MCF 10A (cell line): ENCODE measurements at regions not wholly inside any gene's neighbourhood (a gene's known extent, or its start where the extent isn't known, plus 50 kb on each side); places are given as distances from the start of the nearest gene placed in this dataset.

Source experiments
- BruUV-seq: library from RNA; stranded (reverse); fragments of 400-500 nt; replicated peaks from 2 replicates; lab custom pipeline; 2021; lab: Mats Ljungman, UMichigan
- CTCF ChIA-PET: fragments of 300-600 bp; sonication (Branson Sonifier 250); formaldehyde crosslinking; extraction: SDS; loops from one replicate; lab custom pipeline; 2021; ENCODE audit warnings: antibody characterized with exemption, inconsistent platforms; lab: Yijun Ruan, JAX
- POLR2A ChIA-PET: fragments of 300-600, 350-650 bp; sonication (Branson Sonifier 250); formaldehyde crosslinking; extraction: SDS; loops from one replicate; lab custom pipeline; 2020; ENCODE audit warnings: antibody characterized with exemption, inconsistent platforms; lab: Yijun Ruan, JAX
- DNase-seq: peaks from one replicate; pipeline ENCODE4 v3.0.0-alpha.2; 2018; ENCODE audit not compliant: unreplicated experiment
- H3K27ac Mint-ChIP-seq: one replicate; pipeline ENCODE4 v1.8.0; 2022; ENCODE audit warnings: mild to moderate bottlenecking, low read depth, mixed read lengths; ENCODE audit not compliant: unreplicated experiment
- H3K27me3 Mint-ChIP-seq: one replicate; pipeline ENCODE4 v1.8.0; 2022; ENCODE audit warnings: mixed read lengths; ENCODE audit not compliant: insufficient read depth, unreplicated experiment
- H3K36me3 Mint-ChIP-seq: one replicate; pipeline ENCODE4 v1.8.0; 2022; ENCODE audit warnings: mild to moderate bottlenecking, moderate library complexity, mixed read lengths; ENCODE audit not compliant: insufficient read depth, unreplicated experiment
- H3K4me1 Mint-ChIP-seq: one replicate; pipeline ENCODE4 v1.8.0; 2022; ENCODE audit warnings: mixed read lengths; ENCODE audit not compliant: insufficient read depth, unreplicated experiment
- H3K4me3 Mint-ChIP-seq: one replicate; pipeline ENCODE4 v1.8.0; 2022; ENCODE audit warnings: mild to moderate bottlenecking, moderate library complexity, mixed read lengths; ENCODE audit not compliant: unreplicated experiment
- H3K9me3 Mint-ChIP-seq: one replicate; pipeline ENCODE4 v1.8.0; 2022; ENCODE audit warnings: mixed read lengths; ENCODE audit not compliant: unreplicated experiment
- CTCF ChIP-seq: fragments of 200-600 bp; IDR thresholded peaks from one replicate; pipeline ENCODE4 v1.8.0; 2022; ENCODE audit warnings: antibody characterized with exemption, mild to moderate bottlenecking; ENCODE audit not compliant: unreplicated experiment
- intact Hi-C: fragments of 100-400 bp; cut with micrococcal nuclease; formaldehyde crosslinking; loops from 2 replicates; pipeline ENCODE4 v1.14.1; 2022

DNA sequence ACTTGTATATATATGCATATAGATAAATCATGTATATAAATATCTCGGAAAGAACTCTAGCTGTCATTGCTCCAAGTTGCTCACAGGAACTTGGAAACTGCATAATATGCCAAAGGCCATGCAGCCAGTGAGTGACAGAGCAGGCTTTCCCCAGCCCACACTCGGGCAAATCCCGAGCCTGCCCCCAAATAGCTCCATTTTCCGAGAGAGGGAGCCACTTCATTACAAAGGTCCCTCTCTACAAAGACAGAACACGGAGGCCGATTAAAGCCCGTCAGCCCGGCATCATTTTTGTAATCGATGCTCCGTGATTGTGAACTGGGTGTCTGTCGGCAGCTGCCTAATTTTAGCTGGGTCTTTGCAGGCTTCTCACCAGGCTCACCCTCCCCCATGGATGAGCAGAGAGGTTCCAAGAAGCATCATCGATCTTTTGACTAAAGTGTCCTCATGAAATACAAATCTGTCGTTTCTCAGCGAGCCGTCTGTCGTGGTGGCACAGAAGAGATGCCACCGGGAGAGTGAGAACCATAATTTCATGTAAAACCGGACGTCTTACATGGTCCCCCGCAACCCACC, 663.9 kb downstream of the PTPRU start:
- no peak for DNase-seq
- no TSS peak for BruUV-seq
- Mint-ChIP-seq H3K4me3 (no peak overlapping the region), H3K36me3 (no peaks in the 10 kb centered on the region), H3K9me3 (no peaks in the 10 kb centered on the region), H3K4me1 (no peaks in the 10 kb centered on the region), H3K27me3 (peaks cover 89% of the 10 kb centered on the region), H3K27ac (no peak overlapping the region)
- CTCF ChIA-PET = interaction anchor here (0.6 to 1.4 kb wide), 7 partner anchors 20 to 808 kb away, joined by 3 to 5 read pairs (median 3); no protein-coding TSS in a partner anchor
- intact Hi-C loops = no loop called here
- POLR2A ChIA-PET = no interaction called here
- no peak for TF ChIP-seq CTCF

DNA sequence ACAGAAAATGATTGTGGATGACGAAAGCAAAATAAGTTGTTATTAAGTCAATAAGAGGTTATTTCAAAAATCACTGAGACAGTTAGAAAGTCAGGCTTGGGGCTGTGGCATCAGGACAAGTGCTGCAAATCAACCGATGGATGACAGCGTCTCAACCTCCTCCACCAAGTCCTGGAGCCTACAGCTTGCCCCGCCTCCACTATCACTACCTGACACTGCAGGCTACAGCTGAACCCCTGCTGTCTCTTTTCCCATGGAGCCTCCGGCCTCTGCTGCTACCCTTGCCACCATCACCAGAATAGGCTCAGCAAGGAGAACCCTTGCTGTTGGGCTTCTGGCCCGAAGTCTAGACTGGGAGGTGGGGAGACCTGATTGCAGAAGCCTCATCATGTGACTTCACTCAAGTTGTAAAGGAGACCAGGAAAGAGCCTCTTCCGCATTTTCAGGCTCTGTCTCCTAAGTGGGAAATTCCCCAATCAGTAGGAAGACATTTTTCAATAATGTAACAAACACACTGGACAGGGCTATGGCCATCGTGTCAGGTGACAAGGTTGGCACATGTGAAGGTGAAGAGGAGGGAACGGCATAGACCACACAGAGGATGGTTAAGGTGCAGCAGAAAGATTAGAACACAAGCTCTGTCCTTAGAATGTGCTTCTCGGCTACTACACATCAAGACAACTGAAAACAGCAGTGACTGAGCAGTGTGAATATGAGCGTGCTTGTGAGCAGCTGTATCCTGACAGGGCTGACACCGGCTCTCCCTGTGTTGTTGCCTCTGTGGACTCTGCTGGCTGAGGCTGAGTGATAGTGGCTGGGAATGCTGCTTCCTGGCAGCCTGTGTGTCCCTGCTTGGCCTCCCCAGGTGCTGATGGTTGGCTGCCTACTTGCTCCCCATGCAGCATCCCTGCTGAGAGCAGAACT, 660.7 kb downstream of the PTPRU start:
- Mint-ChIP-seq H3K9me3 (no peaks in the 10 kb centered on the region), H3K4me3 (no peak overlapping the region), H3K4me1 (no peaks in the 10 kb centered on the region), H3K27me3 (peaks cover 81% of the 10 kb centered on the region), H3K27ac (no peak overlapping the region), H3K36me3 (no peaks in the 10 kb centered on the region)
- TF ChIP-seq CTCF = no peak
- no peak for DNase-seq
- intact Hi-C loops = no loop called here
- BruUV-seq = no TSS peak
- ChIA-PET CTCF (no interaction called here), POLR2A (interaction anchor here (0.6 kb wide), 1 partner anchor 1143 kb away, joined by 3 read pairs; no protein-coding TSS in a partner anchor)

DNA sequence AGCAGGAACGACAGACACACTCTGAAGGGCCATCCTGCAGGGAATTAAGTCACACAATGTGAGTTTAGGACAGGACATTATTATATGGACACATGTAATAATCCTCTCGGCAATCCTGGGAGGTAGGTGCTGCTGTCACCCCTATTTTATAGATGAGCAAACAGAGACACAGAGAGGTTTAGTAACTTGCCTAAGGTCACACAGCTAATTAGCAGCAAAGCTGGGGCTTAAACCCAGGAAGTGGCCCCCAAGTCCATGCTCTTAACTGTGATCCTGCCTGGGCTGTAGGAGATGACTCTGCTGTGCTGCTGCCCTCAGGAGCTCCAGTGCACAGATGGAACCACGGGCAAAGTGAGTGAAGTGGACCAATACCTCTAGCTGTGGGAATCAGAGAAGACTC, 660.0 kb downstream of the PTPRU start:
- no peak for DNase-seq
- Mint-ChIP-seq H3K27ac (no peak overlapping the region), H3K9me3 (no peaks in the 10 kb centered on the region), H3K4me1 (no peaks in the 10 kb centered on the region), H3K36me3 (no peaks in the 10 kb centered on the region), H3K4me3 (no peak overlapping the region), H3K27me3 (peaks cover 81% of the 10 kb centered on the region)
- BruUV-seq = no TSS peak
- ChIA-PET CTCF (interaction anchor here (0.8 kb wide), 1 partner anchor 15 kb away, joined by 4 read pairs; no protein-coding TSS in a partner anchor), POLR2A (interaction anchor here (0.6 kb wide), 1 partner anchor 1142 kb away, joined by 3 read pairs; no protein-coding TSS in a partner anchor)
- no peak for TF ChIP-seq CTCF
- intact Hi-C loops = no loop called here

- TF ChIP-seq CTCF = no peak
- Mint-ChIP-seq H3K27ac (no peak overlapping the region), H3K4me3 (no peak overlapping the region), H3K4me1 (no peaks in the 10 kb centered on the region), H3K9me3 (no peaks in the 10 kb centered on the region), H3K36me3 (no peaks in the 10 kb centered on the region), H3K27me3 (peaks cover 79% of the 10 kb centered on the region)
- DNase-seq = no peak
- ChIA-PET POLR2A (no interaction called here), CTCF (no interaction called here)
- intact Hi-C loops = no loop called here
- BruUV-seq = no TSS peak
Observed at GRCh38 chr1:29895201-29895600, 658.9 kb downstream of the PTPRU start.
